ENCODE measurements at regions not wholly inside any gene's neighbourhood (a gene's known extent, or its start where the extent isn't known, plus 50 kb on each side); places are given as distances from the start of the nearest gene placed in this dataset.

GRCh38 chr13:91134803-91135184 is 212.7 kb upstream of the MIR17HG start:
- no peaks in the 10 kb centered on the region for H4K20me1 ChIP-seq (ENCODE audit: insufficient read depth)
- no peak overlapping the region for H3K27ac ChIP-seq
- H3K4me1 ChIP-seq (replicated peaks; ENCODE audit: insufficient read depth), result no peaks in the 10 kb centered on the region
- H3K27me3 ChIP-seq (ENCODE audit: insufficient read depth, low read depth), result no peaks in the 10 kb centered on the region
- DNase-seq, result no peak
- no peak overlapping the region for H2AFZ ChIP-seq
- no peaks in the 10 kb centered on the region; the same call in 1 of the 2 replicates for H3K9me3 ChIP-seq (ENCODE audit: insufficient read depth, low read depth)
- H3K4me2 ChIP-seq, result no peak overlapping the region
- no peaks in the 10 kb centered on the region for H3K79me2 ChIP-seq (ENCODE audit: low read depth)
- H3K9me2 ChIP-seq (ENCODE audit: insufficient read depth), result no peaks in the 10 kb centered on the region
- H3F3A ChIP-seq (ENCODE audit: insufficient read depth, low read depth), result no peaks in the 10 kb centered on the region
- intact Hi-C loops (cut with micrococcal nuclease; ENCODE audit: unreplicated experiment), result loop anchor here (1.0 to 10.0 kb wide), 6 partner anchors 21 to 588 kb away; partner anchors contain the start of gene MIR17HG
- H3K36me3 ChIP-seq (ENCODE audit: low read depth), result no peaks in the 10 kb centered on the region
- CTCF ChIA-PET, result no interaction called here
- H3K4me3 ChIP-seq, result no peak overlapping the region
- POLR2A ChIA-PET (ENCODE audit: unreplicated experiment), result no interaction called here
- no peak for TF ChIP-seq EZH2 (IDR thresholded peaks at IDR 0.05; ENCODE audit: low read depth)
- no peak for TF ChIP-seq CTCF (conservative IDR thresholded peaks at IDR 0.05)
- no TSS peak for BruUV-seq (replicated peaks)

- no peaks in the 10 kb centered on the region for H3K27me3 ChIP-seq (ENCODE audit: insufficient read depth, low read depth)
- H3K4me2 ChIP-seq, result no peak overlapping the region
- no peaks in the 10 kb centered on the region for H3K9me2 ChIP-seq (ENCODE audit: insufficient read depth)
- ChIA-PET CTCF (no interaction called here), POLR2A (ENCODE audit: unreplicated experiment) (no interaction called here)
- H3K27ac ChIP-seq, result no peak overlapping the region
- H3K4me3 ChIP-seq, result no peak overlapping the region
- no peaks in the 10 kb centered on the region for H3K36me3 ChIP-seq (ENCODE audit: low read depth)
- no peaks in the 10 kb centered on the region; the same call in 1 of the 2 replicates for H3K9me3 ChIP-seq (ENCODE audit: insufficient read depth, low read depth)
- DNase-seq, result no peak
- no peaks in the 10 kb centered on the region for H4K20me1 ChIP-seq (ENCODE audit: insufficient read depth)
- no TSS peak for BruUV-seq (replicated peaks)
- H2AFZ ChIP-seq, result no peak overlapping the region
- H3K79me2 ChIP-seq (ENCODE audit: low read depth), result no peaks in the 10 kb centered on the region
- intact Hi-C loops (cut with micrococcal nuclease; ENCODE audit: unreplicated experiment), result loop anchor here (10.0 kb wide), 1 partner anchor 209 kb away; the partner anchor contains the start of gene MIR17HG
- no peaks in the 10 kb centered on the region for H3K4me1 ChIP-seq (replicated peaks; ENCODE audit: insufficient read depth)
- TF ChIP-seq CTCF (conservative IDR thresholded peaks at IDR 0.05), result no peak
- no peak for TF ChIP-seq EZH2 (IDR thresholded peaks at IDR 0.05; ENCODE audit: low read depth)
- H3F3A ChIP-seq (ENCODE audit: insufficient read depth, low read depth), result no peaks in the 10 kb centered on the region
Observed at GRCh38 chr13:91135376-91135775, 212.1 kb upstream of the MIR17HG start.

- no peaks in the 10 kb centered on the region for H3K79me2 ChIP-seq (ENCODE audit: low read depth)
- H3K9me2 ChIP-seq (ENCODE audit: insufficient read depth), result no peaks in the 10 kb centered on the region
- CTCF ChIA-PET, result no interaction called here
- no peak for DNase-seq
- no TSS peak for BruUV-seq (replicated peaks)
- no peaks in the 10 kb centered on the region for H3K4me1 ChIP-seq (replicated peaks; ENCODE audit: insufficient read depth)
- no peak overlapping the region for H3K4me2 ChIP-seq
- H2AFZ ChIP-seq, result no peak overlapping the region
- no peaks in the 10 kb centered on the region for H4K20me1 ChIP-seq (ENCODE audit: insufficient read depth)
- H3K9me3 ChIP-seq (ENCODE audit: insufficient read depth, low read depth), result no peaks in the 10 kb centered on the region; the same call in 1 of the 2 replicates
- no peak for TF ChIP-seq CTCF (conservative IDR thresholded peaks at IDR 0.05)
- TF ChIP-seq EZH2 (IDR thresholded peaks at IDR 0.05; ENCODE audit: low read depth), result no peak
- no peak overlapping the region for H3K27ac ChIP-seq
- no peaks in the 10 kb centered on the region for H3F3A ChIP-seq (ENCODE audit: insufficient read depth, low read depth)
- no peaks in the 10 kb centered on the region for H3K27me3 ChIP-seq (ENCODE audit: insufficient read depth, low read depth)
- H3K36me3 ChIP-seq (ENCODE audit: low read depth), result no peaks in the 10 kb centered on the region
- H3K4me3 ChIP-seq, result no peak overlapping the region
- intact Hi-C loops (cut with micrococcal nuclease; ENCODE audit: unreplicated experiment), result loop anchor here (10.0 kb wide), 1 partner anchor 209 kb away; the partner anchor contains the start of gene MIR17HG
- POLR2A ChIA-PET (ENCODE audit: unreplicated experiment), result no interaction called here
Observed at GRCh38 chr13:91135968-91136367, 211.5 kb upstream of the MIR17HG start.
